ENCODE measurements at regions not wholly inside any gene's neighbourhood (a gene's known extent, or its start where the extent isn't known, plus 50 kb on each side); places are given as distances from the start of the nearest gene placed in this dataset.

DNA sequence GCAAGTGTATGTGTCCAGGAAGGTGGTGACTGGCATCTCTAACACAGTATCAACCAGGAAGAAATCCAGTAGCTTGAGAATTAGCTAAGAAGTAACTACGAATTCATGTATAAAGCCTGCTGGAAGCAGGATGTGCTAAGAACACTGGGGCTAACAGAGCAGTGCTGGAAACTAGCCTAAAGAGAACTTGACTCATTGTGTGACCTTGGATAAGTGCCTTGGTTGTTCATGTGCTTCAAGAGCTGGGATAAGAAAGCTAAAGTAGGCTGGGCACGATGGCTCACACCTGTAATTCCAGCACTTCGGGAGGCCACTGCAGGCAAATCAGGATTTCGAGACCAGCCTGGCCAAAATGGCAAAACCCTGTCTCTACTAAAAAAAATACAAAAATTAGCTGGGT is 186.9 kb downstream of the RRAGC start:
- no peaks in the 10 kb centered on the region for H3K27me3 ChIP-seq
- no peaks in the 10 kb centered on the region for H3K4me1 ChIP-seq
- H3K4me3 ChIP-seq = no peak overlapping the region
- no peak for DNase-seq
- no peaks in the 10 kb centered on the region for H3K36me3 ChIP-seq
- TF ChIP-seq, protein P1, sequence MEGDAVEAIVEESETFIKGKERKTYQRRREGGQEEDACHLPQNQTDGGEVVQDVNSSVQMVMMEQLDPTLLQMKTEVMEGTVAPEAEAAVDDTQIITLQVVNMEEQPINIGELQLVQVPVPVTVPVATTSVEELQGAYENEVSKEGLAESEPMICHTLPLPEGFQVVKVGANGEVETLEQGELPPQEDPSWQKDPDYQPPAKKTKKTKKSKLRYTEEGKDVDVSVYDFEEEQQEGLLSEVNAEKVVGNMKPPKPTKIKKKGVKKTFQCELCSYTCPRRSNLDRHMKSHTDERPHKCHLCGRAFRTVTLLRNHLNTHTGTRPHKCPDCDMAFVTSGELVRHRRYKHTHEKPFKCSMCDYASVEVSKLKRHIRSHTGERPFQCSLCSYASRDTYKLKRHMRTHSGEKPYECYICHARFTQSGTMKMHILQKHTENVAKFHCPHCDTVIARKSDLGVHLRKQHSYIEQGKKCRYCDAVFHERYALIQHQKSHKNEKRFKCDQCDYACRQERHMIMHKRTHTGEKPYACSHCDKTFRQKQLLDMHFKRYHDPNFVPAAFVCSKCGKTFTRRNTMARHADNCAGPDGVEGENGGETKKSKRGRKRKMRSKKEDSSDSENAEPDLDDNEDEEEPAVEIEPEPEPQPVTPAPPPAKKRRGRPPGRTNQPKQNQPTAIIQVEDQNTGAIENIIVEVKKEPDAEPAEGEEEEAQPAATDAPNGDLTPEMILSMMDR (IDR thresholded peaks at IDR 0.05) = no peak
- TF ChIP-seq POLR2A (IDR thresholded peaks at IDR 0.05) = no peak
- no peaks in the 10 kb centered on the region for H3K9me3 ChIP-seq
- H3K27ac ChIP-seq = no peak overlapping the region

GRCh38 chr1:38671221-38671620 is 188.4 kb downstream of the RRAGC start:
- no peak for TF ChIP-seq POLR2A (IDR thresholded peaks at IDR 0.05)
- TF ChIP-seq, protein P1 (IDR thresholded peaks at IDR 0.05) = no peak
- no peak for DNase-seq
- Histone ChIP-seq H3K27me3 (no peaks in the 10 kb centered on the region), H3K27ac (no peak overlapping the region), H3K9me3 (no peaks in the 10 kb centered on the region), H3K4me3 (no peak overlapping the region), H3K36me3 (no peaks in the 10 kb centered on the region), H3K4me1 (no peaks in the 10 kb centered on the region)

- DNase-seq = no peak
- Histone ChIP-seq H3K4me3 (no peak overlapping the region), H3K4me1 (no peaks in the 10 kb centered on the region)
These were observed 188.9 kb downstream of the RRAGC start for GRCh38 chr1:38670544-38671122.

DNA sequence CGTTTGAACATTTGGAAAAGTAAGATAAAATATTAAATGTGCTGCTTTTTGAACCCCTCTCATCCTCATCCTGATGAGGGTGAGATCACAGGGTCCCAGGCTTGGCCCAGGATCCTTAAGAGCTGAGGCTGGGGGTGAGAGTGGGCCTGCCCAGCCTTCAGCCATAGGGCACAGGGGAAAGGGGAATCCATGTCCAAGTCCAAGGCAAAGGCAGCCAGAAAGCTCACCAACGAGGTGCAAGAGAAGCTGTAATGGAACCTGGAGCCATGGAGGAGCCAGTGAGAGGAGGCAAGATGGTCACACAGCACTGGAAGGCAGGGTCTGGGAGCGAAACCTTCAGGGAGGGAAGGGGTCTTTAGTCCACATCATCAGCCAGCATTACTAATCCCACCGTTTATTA is 191.9 kb downstream of the RRAGC start:
- Histone ChIP-seq H3K27me3 (no peaks in the 10 kb centered on the region), H3K27ac (no peak overlapping the region), H3K36me3 (no peaks in the 10 kb centered on the region), H3K4me1 (no peaks in the 10 kb centered on the region), H3K9me3 (peaks cover 0 to 4% (median 0%) of the 10 kb centered on the region in 4 donors), H3K4me3 (no peak overlapping the region)
- TF ChIP-seq POLR2A (IDR thresholded peaks at IDR 0.05) = no peak
- TF ChIP-seq, protein P1 (IDR thresholded peaks at IDR 0.05) = no peak
- DNase-seq = no peak

More at GRCh38 chr1:38670544-38671122, 188.9 kb downstream of the RRAGC start:
- Histone ChIP-seq H3K27ac (no peak overlapping the region), H3K36me3 (no peaks in the 10 kb centered on the region), H3K9me3 (peaks cover 0 to under 1% (median 0%) of the 10 kb centered on the region in 4 donors), H3K27me3 (no peaks in the 10 kb centered on the region)
- TF ChIP-seq, protein P1 (IDR thresholded peaks at IDR 0.05) = no peak
- TF ChIP-seq POLR2A (IDR thresholded peaks at IDR 0.05) = no peak

DNA sequence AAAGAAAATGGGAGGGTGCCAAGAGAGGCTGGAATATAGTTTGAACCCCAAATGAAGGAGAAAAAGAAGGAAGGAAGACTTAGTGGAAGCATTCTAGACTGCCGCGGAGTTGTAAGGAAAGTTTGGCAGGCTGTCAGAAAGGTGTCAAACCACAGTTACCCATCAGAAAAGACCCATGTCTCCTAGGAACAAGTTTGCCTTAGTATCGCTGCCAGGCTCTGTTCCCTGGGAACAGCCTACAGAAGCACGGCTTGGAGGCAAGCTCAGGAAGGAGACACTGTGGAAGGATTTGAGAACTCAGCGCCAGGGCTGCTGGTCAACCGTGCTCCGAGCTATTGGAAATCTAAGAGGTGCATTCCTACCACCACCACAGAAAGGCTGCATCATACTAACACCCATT is 197.4 kb downstream of the RRAGC start:
- H3K36me3 ChIP-seq = no peaks in the 10 kb centered on the region
- DNase-seq = no peak
- no peak for TF ChIP-seq POLR2A (IDR thresholded peaks at IDR 0.05)
- TF ChIP-seq, protein P1 (IDR thresholded peaks at IDR 0.05) = no peak
- H3K9me3 ChIP-seq = peaks cover 0 to 8% (median 2%) of the 10 kb centered on the region in 4 donors
- no peak overlapping the region for H3K27ac ChIP-seq
- no peaks in the 10 kb centered on the region for H3K4me1 ChIP-seq
- no peaks in the 10 kb centered on the region for H3K27me3 ChIP-seq
- H3K4me3 ChIP-seq = no peak overlapping the region

DNA sequence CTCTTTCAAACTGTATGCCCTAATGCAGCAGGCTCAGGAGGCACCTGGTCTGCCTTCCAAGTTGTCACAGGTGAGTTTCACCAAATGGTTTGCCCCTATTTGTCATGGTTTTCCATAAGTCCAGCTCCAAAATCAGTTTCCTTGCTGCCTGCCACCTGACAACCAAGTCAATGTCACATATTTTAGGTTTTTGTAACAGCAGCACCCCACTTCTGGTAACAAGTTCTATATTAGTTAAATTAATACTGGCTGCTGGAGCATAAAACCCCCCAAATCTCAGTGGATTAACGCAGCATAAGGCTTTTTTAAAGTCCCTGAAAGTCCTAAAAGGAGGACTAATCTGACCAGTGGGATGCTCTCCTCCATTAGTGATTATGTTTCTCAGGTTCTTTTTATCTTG is 200.7 kb downstream of the RRAGC start:
- no peaks in the 10 kb centered on the region for H3K4me1 ChIP-seq
- no peak for TF ChIP-seq POLR2A (IDR thresholded peaks at IDR 0.05)
- TF ChIP-seq, protein P1 (IDR thresholded peaks at IDR 0.05) = no peak
- no peaks in the 10 kb centered on the region for H3K36me3 ChIP-seq
- no peaks in the 10 kb centered on the region for H3K27me3 ChIP-seq
- DNase-seq = no peak
- H3K27ac ChIP-seq = no peak overlapping the region
- H3K9me3 ChIP-seq = peaks cover 0 to 8% (median 0%) of the 10 kb centered on the region in 4 donors
- no peak overlapping the region for H3K4me3 ChIP-seq
